ENCODE measurements at regions not wholly inside any gene's neighbourhood (a gene's known extent, or its start where the extent isn't known, plus 50 kb on each side); places are given as distances from the start of the nearest gene placed in this dataset.

DNA sequence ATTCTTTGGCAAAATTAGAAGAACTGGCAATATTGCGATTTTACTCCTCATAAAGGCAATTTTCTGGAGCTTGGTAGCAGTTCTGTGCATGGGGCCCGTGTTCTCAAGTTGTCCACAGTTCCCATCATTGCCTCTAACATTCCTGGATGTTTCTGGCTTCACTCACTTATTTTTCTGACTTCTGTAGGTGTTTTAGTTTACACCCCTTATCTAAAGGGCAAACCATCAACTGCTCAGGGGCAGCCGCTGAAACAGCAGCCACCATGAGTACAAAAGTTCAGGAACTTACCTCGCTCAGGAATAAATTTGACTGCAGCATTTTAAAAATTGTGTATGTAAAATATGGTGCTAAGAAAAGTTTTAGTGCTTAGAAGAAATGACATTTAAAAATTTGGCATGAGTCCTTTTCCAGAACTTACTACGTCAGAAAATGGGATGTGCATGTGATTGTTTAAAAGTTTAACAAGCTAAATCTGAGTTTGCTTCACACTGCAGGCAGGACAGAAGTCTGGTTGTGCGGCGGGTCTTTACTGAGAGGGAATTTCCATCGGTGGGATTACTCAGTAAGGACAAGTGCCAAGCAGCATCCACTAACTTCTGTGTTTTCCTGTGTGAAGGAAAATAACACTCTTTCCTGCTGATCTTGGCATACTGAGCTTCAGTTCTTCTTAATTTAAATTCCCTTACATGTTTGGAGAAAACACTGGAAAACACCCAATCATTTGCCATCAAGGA lies 261.7 kb downstream of the MAT2B start:
- no peaks in the 10 kb centered on the region for H3K36me3 Mint-ChIP-seq (ENCODE audit: low read depth)
- ATAC-seq, result no peak
- ChIA-PET CTCF (no interaction called here), POLR2A (no interaction called here)
- H3K9me3 Mint-ChIP-seq (ENCODE audit: insufficient read depth), result no peaks in the 10 kb centered on the region
- no peak for DNase-seq
- no peaks in the 10 kb centered on the region for H3K27me3 Mint-ChIP-seq (ENCODE audit: low read depth)
- H3K27ac Mint-ChIP-seq, result no peak overlapping the region
- H3K4me1 Mint-ChIP-seq (ENCODE audit: low read depth), result no peaks in the 10 kb centered on the region
- no peak overlapping the region for H3K4me3 Mint-ChIP-seq

DNA sequence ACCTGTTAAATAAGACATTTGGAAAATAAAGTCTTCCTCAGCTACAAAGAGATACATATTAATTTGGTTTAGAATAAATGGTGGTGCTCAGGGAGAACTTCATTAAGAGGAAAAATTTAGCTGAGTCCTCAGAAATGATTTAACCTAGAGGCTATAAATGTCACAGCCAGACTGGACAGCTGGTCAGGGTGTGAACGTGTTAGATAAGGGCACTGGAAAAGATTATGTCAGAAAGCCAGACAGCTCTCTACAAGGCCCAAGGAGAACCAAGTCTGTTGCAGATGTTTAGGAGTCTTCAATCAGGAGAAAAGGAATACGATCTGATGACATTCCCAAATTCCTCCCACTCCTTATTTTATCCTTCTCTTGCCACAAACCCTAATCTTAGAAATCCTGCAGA lies 265.2 kb downstream of the MAT2B start:
- CTCF ChIA-PET, result no interaction called here
- no peak overlapping the region for H3K27ac Mint-ChIP-seq
- H3K36me3 Mint-ChIP-seq (ENCODE audit: low read depth), result no peaks in the 10 kb centered on the region
- no peaks in the 10 kb centered on the region for H3K27me3 Mint-ChIP-seq (ENCODE audit: low read depth)
- H3K4me1 Mint-ChIP-seq (ENCODE audit: low read depth), result no peaks in the 10 kb centered on the region
- H3K4me3 Mint-ChIP-seq, result no peak overlapping the region
- no peak for ATAC-seq
- no peaks in the 10 kb centered on the region for H3K9me3 Mint-ChIP-seq (ENCODE audit: insufficient read depth)
- POLR2A ChIA-PET, result no interaction called here
- no peak for DNase-seq

DNA sequence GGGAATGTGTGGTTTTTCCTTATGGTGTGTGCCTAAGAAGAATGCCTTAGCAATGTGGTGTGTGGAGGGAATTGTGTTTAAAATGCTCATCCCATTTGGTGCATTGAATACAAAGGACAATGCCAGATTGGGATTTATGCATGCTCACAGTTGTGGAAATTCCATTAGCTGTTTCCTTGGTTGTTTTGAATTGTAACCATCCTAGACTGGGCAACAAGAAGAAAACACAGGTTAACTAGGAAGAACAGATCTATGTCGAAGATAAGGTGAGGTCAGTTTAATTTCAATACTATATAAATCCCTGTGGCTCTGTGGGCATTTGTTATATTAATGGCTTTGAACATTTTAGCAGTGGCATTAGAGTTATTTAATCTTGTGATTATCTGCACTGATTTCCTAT lies 266.8 kb downstream of the MAT2B start:
- Mint-ChIP-seq H3K9me3 (ENCODE audit: insufficient read depth) (no peaks in the 10 kb centered on the region), H3K36me3 (ENCODE audit: low read depth) (no peaks in the 10 kb centered on the region), H3K4me3 (no peak overlapping the region), H3K4me1 (ENCODE audit: low read depth) (no peaks in the 10 kb centered on the region), H3K27ac (no peak overlapping the region), H3K27me3 (ENCODE audit: low read depth) (no peaks in the 10 kb centered on the region)
- no peak for ATAC-seq
- no peak for DNase-seq
- ChIA-PET CTCF (no interaction called here), POLR2A (no interaction called here)

DNA sequence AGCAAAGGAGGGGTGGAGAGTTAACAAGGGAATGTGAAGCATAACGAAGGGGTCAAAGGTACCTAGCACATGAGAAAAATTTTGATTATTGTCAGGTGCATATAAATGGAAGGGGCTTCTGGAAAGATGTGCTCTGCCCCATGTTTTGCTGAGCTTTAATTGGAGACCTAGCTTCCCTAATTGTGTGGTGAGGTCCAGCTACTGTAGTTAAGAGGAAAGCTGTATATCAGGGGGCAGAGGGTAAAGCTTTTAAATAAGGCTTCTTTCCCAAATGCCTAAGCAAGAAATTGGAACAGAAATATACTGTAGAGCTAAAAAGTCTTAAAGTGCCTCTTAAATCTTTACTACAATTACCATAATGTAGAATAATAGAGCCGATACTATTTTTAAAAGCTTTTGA lies 267.2 kb downstream of the MAT2B start:
- no peaks in the 10 kb centered on the region for H3K36me3 Mint-ChIP-seq (ENCODE audit: low read depth)
- ChIA-PET CTCF (no interaction called here), POLR2A (no interaction called here)
- H3K9me3 Mint-ChIP-seq (ENCODE audit: insufficient read depth), result no peaks in the 10 kb centered on the region
- no peaks in the 10 kb centered on the region for H3K27me3 Mint-ChIP-seq (ENCODE audit: low read depth)
- H3K27ac Mint-ChIP-seq, result no peak overlapping the region
- DNase-seq (no peak), ATAC-seq (no peak)
- no peaks in the 10 kb centered on the region for H3K4me1 Mint-ChIP-seq (ENCODE audit: low read depth)
- no peak overlapping the region for H3K4me3 Mint-ChIP-seq

DNA sequence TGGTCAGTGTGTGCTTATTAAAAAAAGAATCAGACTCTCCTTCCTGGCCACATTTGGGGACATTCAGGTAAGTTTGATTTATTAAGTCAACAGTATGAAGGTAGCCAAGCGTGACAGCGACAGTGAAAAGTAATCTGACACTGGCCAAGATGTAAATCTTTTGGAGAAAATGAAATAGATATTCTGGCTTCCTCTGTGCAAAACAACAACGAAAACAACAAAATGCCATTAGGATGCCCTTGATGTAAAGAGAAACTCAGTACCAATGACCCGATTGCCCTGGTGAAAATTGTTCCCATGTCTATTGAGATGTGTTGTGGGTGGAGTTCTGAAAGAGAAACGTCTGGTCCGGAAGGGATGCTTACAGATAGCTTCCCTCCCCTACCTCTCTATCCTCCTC lies 267.8 kb downstream of the MAT2B start:
- Mint-ChIP-seq H3K36me3 (ENCODE audit: low read depth) (no peaks in the 10 kb centered on the region), H3K27me3 (ENCODE audit: low read depth) (no peaks in the 10 kb centered on the region), H3K4me1 (ENCODE audit: low read depth) (no peaks in the 10 kb centered on the region), H3K27ac (no peak overlapping the region), H3K4me3 (no peak overlapping the region), H3K9me3 (ENCODE audit: insufficient read depth) (no peaks in the 10 kb centered on the region)
- ATAC-seq (no peak), DNase-seq (no peak)
- CTCF ChIA-PET, result no interaction called here
- POLR2A ChIA-PET, result no interaction called here

DNA sequence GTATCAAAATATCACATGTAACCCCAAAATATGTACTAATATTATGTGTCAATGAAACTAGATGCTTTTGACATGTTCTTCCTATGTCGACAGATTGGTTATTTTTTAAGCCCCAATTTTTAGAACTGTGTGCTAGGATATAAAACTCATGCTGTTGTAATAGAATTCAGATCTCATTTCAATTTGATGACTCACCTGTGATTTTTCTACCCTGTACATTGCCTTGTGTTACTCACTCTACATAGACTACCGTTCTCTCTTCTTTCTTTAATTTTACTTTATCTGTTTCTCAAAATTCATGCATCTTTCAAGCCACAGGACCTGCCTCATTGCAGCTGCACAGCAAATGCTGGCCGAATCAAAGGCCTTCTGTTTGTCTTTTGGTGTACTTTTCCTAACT lies 284.5 kb downstream of the MAT2B start:
- ChIA-PET CTCF (no interaction called here), POLR2A (no interaction called here)
- ATAC-seq, result no peak
- Mint-ChIP-seq H3K36me3 (ENCODE audit: low read depth) (no peaks in the 10 kb centered on the region), H3K27ac (no peak overlapping the region), H3K27me3 (ENCODE audit: low read depth) (no peaks in the 10 kb centered on the region), H3K4me1 (ENCODE audit: low read depth) (no peaks in the 10 kb centered on the region), H3K4me3 (no peak overlapping the region), H3K9me3 (ENCODE audit: insufficient read depth) (no peaks in the 10 kb centered on the region)
- DNase-seq, result no peak

DNA sequence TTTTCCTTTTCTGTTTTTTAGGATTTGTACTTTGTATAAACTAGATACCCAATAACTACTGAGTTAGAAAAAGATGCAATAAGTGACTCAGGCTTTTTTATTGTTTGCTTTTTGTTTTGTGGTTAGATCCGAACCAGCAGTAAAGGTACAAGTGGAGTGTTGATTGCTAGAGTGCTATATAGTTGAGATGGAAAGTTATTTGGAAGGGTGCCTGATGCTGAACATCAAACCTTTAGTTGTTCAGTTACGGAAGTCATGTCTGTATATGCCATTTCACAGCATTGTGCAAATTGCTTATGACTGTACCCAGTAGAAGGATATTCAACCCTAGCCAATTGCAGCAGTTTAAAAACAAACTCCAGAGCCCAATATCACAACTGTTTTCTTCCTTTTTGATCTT lies 285.1 kb downstream of the MAT2B start:
- no peaks in the 10 kb centered on the region for H3K4me1 Mint-ChIP-seq (ENCODE audit: low read depth)
- H3K27ac Mint-ChIP-seq, result no peak overlapping the region
- no peak for ATAC-seq
- no peak overlapping the region for H3K4me3 Mint-ChIP-seq
- CTCF ChIA-PET, result interaction anchor here (1.0 kb wide), 1 partner anchor 18 kb away, joined by 3 read pairs; no protein-coding TSS in a partner anchor
- no peak for DNase-seq
- no peaks in the 10 kb centered on the region for H3K9me3 Mint-ChIP-seq (ENCODE audit: insufficient read depth)
- no peaks in the 10 kb centered on the region for H3K27me3 Mint-ChIP-seq (ENCODE audit: low read depth)
- no peaks in the 10 kb centered on the region for H3K36me3 Mint-ChIP-seq (ENCODE audit: low read depth)
- POLR2A ChIA-PET, result no interaction called here

DNA sequence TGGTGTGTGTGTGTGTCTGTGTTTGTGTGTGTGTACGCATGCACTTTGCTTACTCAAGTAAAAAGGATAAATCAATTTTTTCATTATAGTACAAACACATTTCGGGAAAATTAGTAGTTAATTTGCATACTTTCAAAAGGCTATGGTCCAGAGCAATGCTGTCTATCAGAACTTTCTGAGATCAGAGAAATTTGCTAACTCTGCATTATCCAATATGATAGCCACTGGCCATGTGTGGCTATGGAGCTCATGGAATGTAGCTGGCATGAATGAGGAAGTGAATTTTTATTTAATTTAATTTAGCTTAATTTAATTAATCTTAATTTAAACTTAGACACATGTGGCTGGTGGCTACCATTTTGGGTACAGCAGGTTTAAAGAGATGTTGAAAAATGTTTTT lies 289.6 kb downstream of the MAT2B start:
- Mint-ChIP-seq H3K4me1 (ENCODE audit: low read depth) (no peaks in the 10 kb centered on the region), H3K4me3 (no peak overlapping the region), H3K36me3 (ENCODE audit: low read depth) (no peaks in the 10 kb centered on the region), H3K27me3 (ENCODE audit: low read depth) (no peaks in the 10 kb centered on the region), H3K9me3 (ENCODE audit: insufficient read depth) (no peaks in the 10 kb centered on the region), H3K27ac (no peak overlapping the region)
- DNase-seq, result no peak
- ChIA-PET CTCF (interaction anchor here (0.7 kb wide), 1 partner anchor 192 kb away, joined by 3 read pairs; no protein-coding TSS in a partner anchor), POLR2A (no interaction called here)
- ATAC-seq, result no peak

DNA sequence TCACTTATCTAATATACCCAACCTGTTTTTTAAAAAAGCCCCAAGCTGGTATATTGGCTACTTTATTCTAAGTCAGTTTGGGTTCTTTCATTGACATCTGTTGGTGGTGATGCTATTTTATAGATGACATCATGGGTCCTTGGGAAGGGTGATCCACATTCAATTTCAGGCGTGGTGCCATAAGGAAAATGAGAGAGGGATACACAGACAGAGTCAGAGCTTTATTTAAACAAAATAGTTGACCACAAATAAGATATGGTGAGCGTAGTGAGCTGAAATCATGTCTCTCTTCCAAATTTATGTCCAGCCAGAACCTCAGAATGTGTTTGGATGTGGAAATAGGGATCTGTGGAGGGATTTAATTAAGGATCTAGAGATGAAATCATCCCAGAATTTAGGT lies 302.4 kb downstream of the MAT2B start:
- Mint-ChIP-seq H3K4me3 (no peak overlapping the region), H3K4me1 (ENCODE audit: low read depth) (no peaks in the 10 kb centered on the region), H3K27me3 (ENCODE audit: low read depth) (no peaks in the 10 kb centered on the region), H3K9me3 (ENCODE audit: insufficient read depth) (no peaks in the 10 kb centered on the region), H3K36me3 (ENCODE audit: low read depth) (no peaks in the 10 kb centered on the region), H3K27ac (no peak overlapping the region)
- DNase-seq, result no peak
- no peak for ATAC-seq
- ChIA-PET CTCF (interaction anchor here (1.0 kb wide), 1 partner anchor 17 kb away, joined by 3 read pairs; no protein-coding TSS in a partner anchor), POLR2A (no interaction called here)

DNA sequence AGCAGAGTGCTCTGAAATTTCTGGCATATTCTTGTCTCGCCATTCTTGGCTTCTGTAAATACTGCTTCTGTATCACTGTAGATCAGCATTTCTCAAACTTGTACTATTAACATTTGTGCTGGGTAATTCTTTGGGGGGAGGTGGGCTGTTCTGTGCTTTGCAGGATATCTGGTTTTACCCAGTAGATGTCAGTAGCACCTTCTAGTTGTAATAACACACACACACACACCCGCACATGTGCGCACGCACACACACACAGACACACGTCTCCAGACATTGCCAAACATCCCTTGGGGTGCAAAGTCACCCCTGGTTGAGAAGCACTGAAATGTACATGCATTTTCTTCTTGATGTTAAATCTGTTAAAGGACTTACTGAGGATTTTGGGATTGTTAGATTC lies 304.1 kb downstream of the MAT2B start:
- DNase-seq, result no peak
- ChIA-PET CTCF (no interaction called here), POLR2A (no interaction called here)
- Mint-ChIP-seq H3K27me3 (ENCODE audit: low read depth) (no peaks in the 10 kb centered on the region), H3K9me3 (ENCODE audit: insufficient read depth) (no peaks in the 10 kb centered on the region), H3K36me3 (ENCODE audit: low read depth) (no peaks in the 10 kb centered on the region), H3K4me1 (ENCODE audit: low read depth) (no peaks in the 10 kb centered on the region), H3K4me3 (no peak overlapping the region), H3K27ac (no peak overlapping the region)
- ATAC-seq, result no peak

DNA sequence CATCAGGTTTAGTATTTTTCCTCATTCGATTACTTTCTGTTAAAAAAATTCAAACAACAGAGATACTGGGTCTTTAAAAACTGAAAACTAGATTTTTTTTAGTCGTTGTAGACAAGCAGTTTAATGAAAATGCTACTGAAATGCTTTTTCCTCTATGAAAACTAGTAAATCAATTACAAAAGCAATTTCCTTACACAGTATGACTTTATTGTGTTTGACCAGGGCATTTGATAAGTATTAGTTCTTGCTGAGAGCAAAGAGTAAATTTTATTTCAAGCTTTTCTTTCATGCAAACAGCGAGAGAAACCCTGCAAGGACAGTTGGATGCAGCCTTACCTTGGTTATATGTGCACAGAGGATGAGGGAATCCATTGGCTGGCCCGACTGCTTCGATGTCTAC lies 308.5 kb downstream of the MAT2B start:
- Mint-ChIP-seq H3K27ac (no peak overlapping the region), H3K4me1 (ENCODE audit: low read depth) (no peaks in the 10 kb centered on the region), H3K9me3 (ENCODE audit: insufficient read depth) (no peaks in the 10 kb centered on the region), H3K27me3 (ENCODE audit: low read depth) (no peaks in the 10 kb centered on the region), H3K36me3 (ENCODE audit: low read depth) (no peaks in the 10 kb centered on the region), H3K4me3 (no peak overlapping the region)
- ChIA-PET POLR2A (no interaction called here), CTCF (interaction anchor here (0.6 kb wide), 1 partner anchor 14 kb away, joined by 3 read pairs; no protein-coding TSS in a partner anchor)
- ATAC-seq (no peak), DNase-seq (no peak)

DNA sequence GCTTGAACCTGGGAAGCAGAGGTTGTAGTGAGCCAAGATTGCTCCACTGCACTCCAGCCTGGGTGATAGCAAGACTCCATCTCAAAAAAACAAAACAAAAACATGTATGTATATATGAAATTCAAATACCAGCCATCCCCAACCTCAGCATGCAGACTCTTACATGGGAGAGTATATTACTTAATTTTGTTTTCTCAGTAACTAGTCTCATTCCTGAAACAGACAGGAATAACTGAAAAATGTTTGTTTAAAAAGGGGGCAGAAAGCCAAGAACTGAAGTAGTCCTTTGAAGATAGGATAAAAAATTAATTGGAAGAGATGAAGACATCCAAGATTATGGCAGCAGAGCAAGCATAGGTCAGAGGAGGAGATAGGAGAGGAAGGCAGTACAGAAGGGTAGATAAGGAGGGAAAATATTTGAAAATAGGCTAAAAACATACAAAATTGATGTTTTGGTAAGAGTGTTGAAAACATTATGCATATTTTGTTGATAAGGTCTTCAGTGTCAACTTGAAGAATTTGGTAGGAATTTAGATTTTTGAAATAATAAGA lies 309.9 kb downstream of the MAT2B start:
- Mint-ChIP-seq H3K27me3 (ENCODE audit: low read depth) (no peaks in the 10 kb centered on the region), H3K36me3 (ENCODE audit: low read depth) (no peaks in the 10 kb centered on the region), H3K4me1 (ENCODE audit: low read depth) (no peaks in the 10 kb centered on the region), H3K27ac (no peak overlapping the region), H3K4me3 (no peak overlapping the region), H3K9me3 (ENCODE audit: insufficient read depth) (no peaks in the 10 kb centered on the region)
- ATAC-seq, result no peak
- POLR2A ChIA-PET, result no interaction called here
- CTCF ChIA-PET, result no interaction called here
- DNase-seq, result no peak

DNA sequence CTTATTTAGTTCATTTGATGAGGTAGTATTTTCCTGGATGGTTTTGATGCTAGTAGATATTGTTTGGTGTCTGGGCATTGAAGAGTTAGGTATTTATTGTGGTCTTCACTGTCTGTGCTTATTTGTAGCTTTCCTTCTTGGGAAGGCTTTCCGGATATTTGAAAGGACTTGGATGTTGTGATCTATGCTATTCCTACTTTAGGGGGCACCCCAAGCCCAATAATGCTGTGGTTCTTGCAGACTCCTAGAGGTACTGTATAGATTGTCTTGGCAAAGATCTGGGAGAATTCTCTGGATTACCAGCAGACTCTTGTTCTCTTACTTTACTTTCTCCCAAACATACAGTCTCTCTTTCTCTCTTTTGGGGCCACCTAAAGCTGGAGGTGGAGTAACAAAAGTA lies 315.7 kb downstream of the MAT2B start:
- H3K4me1 Mint-ChIP-seq (ENCODE audit: low read depth), result no peaks in the 10 kb centered on the region
- peaks cover 5% of the 10 kb centered on the region for H3K9me3 Mint-ChIP-seq (ENCODE audit: insufficient read depth)
- DNase-seq (no peak), ATAC-seq (no peak)
- CTCF ChIA-PET, result no interaction called here
- no peak overlapping the region for H3K4me3 Mint-ChIP-seq
- POLR2A ChIA-PET, result no interaction called here
- H3K27me3 Mint-ChIP-seq (ENCODE audit: low read depth), result no peaks in the 10 kb centered on the region
- no peak overlapping the region for H3K27ac Mint-ChIP-seq
- no peaks in the 10 kb centered on the region for H3K36me3 Mint-ChIP-seq (ENCODE audit: low read depth)

All from activated CD8-positive, alpha-beta T cell treated with anti-CD3 and anti-CD28 coated beads, Interleukin-2, amount 10 ng/mL, durations not matched to agents 7 days and 5 days (primary cell).